ENCODE measurements at regions not wholly inside any gene's neighbourhood (a gene's known extent, or its start where the extent isn't known, plus 50 kb on each side); places are given as distances from the start of the nearest gene placed in this dataset.

GRCh38 chr7:67762516-67762915 is 765.9 kb downstream of the TYW1 start:
- H3K4me1 Mint-ChIP-seq (ENCODE audit: low read depth), result no peaks in the 10 kb centered on the region
- H3K9me3 Mint-ChIP-seq, result peaks cover 43% of the 10 kb centered on the region
- H3K4me3 Mint-ChIP-seq, result no peak overlapping the region
- intact Hi-C loops (cut with micrococcal nuclease), result no loop called here
- no peaks in the 10 kb centered on the region for H3K27me3 Mint-ChIP-seq (ENCODE audit: insufficient read depth)
- H3K27ac Mint-ChIP-seq, result no peak overlapping the region
- no peaks in the 10 kb centered on the region for H3K36me3 Mint-ChIP-seq (ENCODE audit: low read depth)
- DNase-seq (ENCODE audit: low spot score), result no peak

- no peak for DNase-seq (ENCODE audit: low spot score)
- Mint-ChIP-seq H3K9me3 (peaks cover 42% of the 10 kb centered on the region), H3K36me3 (ENCODE audit: low read depth) (no peaks in the 10 kb centered on the region), H3K4me1 (ENCODE audit: low read depth) (no peaks in the 10 kb centered on the region), H3K4me3 (no peak overlapping the region), H3K27ac (no peak overlapping the region), H3K27me3 (ENCODE audit: insufficient read depth) (no peaks in the 10 kb centered on the region)
- intact Hi-C loops (cut with micrococcal nuclease), result no loop called here
These were observed 767.7 kb downstream of the TYW1 start for GRCh38 chr7:67764289-67764688.

- Mint-ChIP-seq H3K27ac (no peak overlapping the region), H3K4me3 (no peak overlapping the region), H3K9me3 (peaks cover 43% of the 10 kb centered on the region), H3K27me3 (ENCODE audit: insufficient read depth) (no peaks in the 10 kb centered on the region), H3K4me1 (ENCODE audit: low read depth) (no peaks in the 10 kb centered on the region), H3K36me3 (ENCODE audit: low read depth) (no peaks in the 10 kb centered on the region)
- no peak for DNase-seq (ENCODE audit: low spot score)
- intact Hi-C loops (cut with micrococcal nuclease), result no loop called here
These were observed 769.0 kb downstream of the TYW1 start for GRCh38 chr7:67765481-67766175.

- no peak overlapping the region for H3K27ac Mint-ChIP-seq
- no peaks in the 10 kb centered on the region for H3K4me1 Mint-ChIP-seq (ENCODE audit: low read depth)
- H3K9me3 Mint-ChIP-seq, result peaks cover 51% of the 10 kb centered on the region
- H3K27me3 Mint-ChIP-seq (ENCODE audit: insufficient read depth), result no peaks in the 10 kb centered on the region
- intact Hi-C loops (cut with micrococcal nuclease), result no loop called here
- H3K4me3 Mint-ChIP-seq, result no peak overlapping the region
- no peaks in the 10 kb centered on the region for H3K36me3 Mint-ChIP-seq (ENCODE audit: low read depth)
- DNase-seq (ENCODE audit: low spot score), result no peak
These were observed 770.3 kb downstream of the TYW1 start for GRCh38 chr7:67766906-67767410.

- Mint-ChIP-seq H3K27me3 (ENCODE audit: insufficient read depth) (no peaks in the 10 kb centered on the region), H3K36me3 (ENCODE audit: low read depth) (no peaks in the 10 kb centered on the region), H3K9me3 (peaks cover 43% of the 10 kb centered on the region), H3K4me3 (no peak overlapping the region), H3K27ac (no peak overlapping the region), H3K4me1 (ENCODE audit: low read depth) (no peaks in the 10 kb centered on the region)
- intact Hi-C loops (cut with micrococcal nuclease), result no loop called here
- DNase-seq (ENCODE audit: low spot score), result no peak
These were observed 775.4 kb downstream of the TYW1 start for GRCh38 chr7:67771846-67772605.

- Mint-ChIP-seq H3K9me3 (peaks cover 39% of the 10 kb centered on the region), H3K27ac (no peak overlapping the region)
These were observed 776.4 kb downstream of the TYW1 start for GRCh38 chr7:67773081-67773480.

GRCh38 chr7:67777119-67777518 is 780.5 kb downstream of the TYW1 start:
- Mint-ChIP-seq H3K27ac (no peak overlapping the region), H3K4me1 (ENCODE audit: low read depth) (no peaks in the 10 kb centered on the region), H3K27me3 (ENCODE audit: insufficient read depth) (no peaks in the 10 kb centered on the region), H3K36me3 (ENCODE audit: low read depth) (no peaks in the 10 kb centered on the region), H3K4me3 (no peak overlapping the region), H3K9me3 (peaks cover 32% of the 10 kb centered on the region)
- intact Hi-C loops (cut with micrococcal nuclease), result no loop called here
- no peak for DNase-seq (ENCODE audit: low spot score)

More at GRCh38 chr7:67773081-67773480, 776.4 kb downstream of the TYW1 start:
- Mint-ChIP-seq H3K36me3 (ENCODE audit: low read depth) (no peaks in the 10 kb centered on the region), H3K4me3 (no peak overlapping the region), H3K27me3 (ENCODE audit: insufficient read depth) (no peaks in the 10 kb centered on the region), H3K4me1 (ENCODE audit: low read depth) (no peaks in the 10 kb centered on the region)
- intact Hi-C loops (cut with micrococcal nuclease), result no loop called here
- no peak for DNase-seq (ENCODE audit: low spot score)

GRCh38 chr7:67781841-67782240 is 785.2 kb downstream of the TYW1 start:
- Mint-ChIP-seq H3K4me1 (ENCODE audit: low read depth) (no peaks in the 10 kb centered on the region), H3K9me3 (peaks cover 35% of the 10 kb centered on the region), H3K4me3 (no peak overlapping the region), H3K36me3 (ENCODE audit: low read depth) (no peaks in the 10 kb centered on the region), H3K27me3 (ENCODE audit: insufficient read depth) (no peaks in the 10 kb centered on the region), H3K27ac (no peak overlapping the region)
- intact Hi-C loops (cut with micrococcal nuclease), result no loop called here
- no peak for DNase-seq (ENCODE audit: low spot score)

- no peak overlapping the region for H3K27ac Mint-ChIP-seq
- no peak overlapping the region for H3K4me3 Mint-ChIP-seq
- no peaks in the 10 kb centered on the region for H3K27me3 Mint-ChIP-seq (ENCODE audit: insufficient read depth)
- no peak for DNase-seq (ENCODE audit: low spot score)
- no peaks in the 10 kb centered on the region for H3K36me3 Mint-ChIP-seq (ENCODE audit: low read depth)
- intact Hi-C loops (cut with micrococcal nuclease), result no loop called here
- no peaks in the 10 kb centered on the region for H3K4me1 Mint-ChIP-seq (ENCODE audit: low read depth)
- H3K9me3 Mint-ChIP-seq, result peaks cover 58% of the 10 kb centered on the region
These were observed 789.4 kb downstream of the TYW1 start for GRCh38 chr7:67786021-67786420.

GRCh38 chr7:67788669-67789068 is 792.0 kb downstream of the TYW1 start:
- H3K27ac Mint-ChIP-seq, result no peak overlapping the region
- H3K27me3 Mint-ChIP-seq (ENCODE audit: insufficient read depth), result no peaks in the 10 kb centered on the region
- no peak overlapping the region for H3K4me3 Mint-ChIP-seq
- intact Hi-C loops (cut with micrococcal nuclease), result no loop called here
- H3K36me3 Mint-ChIP-seq (ENCODE audit: low read depth), result no peaks in the 10 kb centered on the region
- H3K4me1 Mint-ChIP-seq (ENCODE audit: low read depth), result no peaks in the 10 kb centered on the region
- no peak for DNase-seq (ENCODE audit: low spot score)
- H3K9me3 Mint-ChIP-seq, result peaks cover 66% of the 10 kb centered on the region

- H3K9me3 Mint-ChIP-seq, result peaks cover 58% of the 10 kb centered on the region
- H3K27me3 Mint-ChIP-seq (ENCODE audit: insufficient read depth), result no peaks in the 10 kb centered on the region
- no peaks in the 10 kb centered on the region for H3K4me1 Mint-ChIP-seq (ENCODE audit: low read depth)
- intact Hi-C loops (cut with micrococcal nuclease), result no loop called here
- no peak overlapping the region for H3K27ac Mint-ChIP-seq
- no peak overlapping the region for H3K4me3 Mint-ChIP-seq
- no peak for DNase-seq (ENCODE audit: low spot score)
- no peaks in the 10 kb centered on the region for H3K36me3 Mint-ChIP-seq (ENCODE audit: low read depth)
These were observed 795.3 kb downstream of the TYW1 start for GRCh38 chr7:67791918-67792317.

GRCh38 chr7:67794544-67794943 is 797.9 kb downstream of the TYW1 start:
- Mint-ChIP-seq H3K9me3 (peaks cover 58% of the 10 kb centered on the region), H3K4me1 (ENCODE audit: low read depth) (no peaks in the 10 kb centered on the region), H3K27ac (no peak overlapping the region), H3K27me3 (ENCODE audit: insufficient read depth) (no peaks in the 10 kb centered on the region), H3K4me3 (no peak overlapping the region), H3K36me3 (ENCODE audit: low read depth) (no peaks in the 10 kb centered on the region)
- intact Hi-C loops (cut with micrococcal nuclease), result no loop called here
- DNase-seq (ENCODE audit: low spot score), result no peak

GRCh38 chr7:67803789-67804188 is 807.2 kb downstream of the TYW1 start:
- intact Hi-C loops (cut with micrococcal nuclease), result no loop called here
- H3K4me1 Mint-ChIP-seq (ENCODE audit: low read depth), result no peaks in the 10 kb centered on the region
- H3K9me3 Mint-ChIP-seq, result peaks cover 44% of the 10 kb centered on the region
- H3K36me3 Mint-ChIP-seq (ENCODE audit: low read depth), result no peaks in the 10 kb centered on the region
- H3K4me3 Mint-ChIP-seq, result no peak overlapping the region
- H3K27me3 Mint-ChIP-seq (ENCODE audit: insufficient read depth), result no peaks in the 10 kb centered on the region
- DNase-seq (ENCODE audit: low spot score), result no peak
- no peak overlapping the region for H3K27ac Mint-ChIP-seq

Data from activated T-helper 1 cell treated with anti-CD3 and anti-CD28 coated beads, Interleukin-12 subunit alpha, Interleukin-12 subunit beta, Interleukin-2, Interleukin-4 antibody, amounts not matched to agents 30 ng/mL and 10 ng/mL and 1 ng/mL, durations not matched to agents 14 hours and 24 hours and 36 hours (primary cell).